ENCODE measurements at regions not wholly inside any gene's neighbourhood (a gene's known extent, or its start where the extent isn't known, plus 50 kb on each side); places are given as distances from the start of the nearest gene placed in this dataset.

- H3K27me3 ChIP-seq (replicated peaks; ENCODE audit: insufficient read depth, low read length) = no peaks in the 10 kb centered on the region
- H3K4me1 ChIP-seq (ENCODE audit: low read length) = no peaks in the 10 kb centered on the region
- no peak overlapping the region for H3K9ac ChIP-seq (ENCODE audit: low read length)
- H3K9me2 ChIP-seq (replicated peaks; ENCODE audit: insufficient read depth, low read length) = no peaks in the 10 kb centered on the region
- no peaks in the 10 kb centered on the region for H3K36me3 ChIP-seq (replicated peaks; ENCODE audit: insufficient read depth, low read length)
- no peak overlapping the region for H2AFZ ChIP-seq (ENCODE audit: low read length)
- no peak for DNase-seq
- no peak overlapping the region for H3K4me2 ChIP-seq (ENCODE audit: low read depth, low read length)
- no peaks in the 10 kb centered on the region for H3K9me3 ChIP-seq (replicated peaks; ENCODE audit: insufficient read depth, low read length)
- H3F3A ChIP-seq (ENCODE audit: insufficient read depth, low read length) = no peaks in the 10 kb centered on the region
- H3K4me3 ChIP-seq (ENCODE audit: low read length) = no peak overlapping the region
- no peaks in the 10 kb centered on the region for H3K79me2 ChIP-seq (ENCODE audit: low read length)
- no peak overlapping the region for H3K27ac ChIP-seq (ENCODE audit: low read length)
- no peak for TF ChIP-seq EZH2 (optimal IDR thresholded peaks at IDR 0.05; ENCODE audit: low read depth, low read length)
- TF ChIP-seq, protein P1, sequence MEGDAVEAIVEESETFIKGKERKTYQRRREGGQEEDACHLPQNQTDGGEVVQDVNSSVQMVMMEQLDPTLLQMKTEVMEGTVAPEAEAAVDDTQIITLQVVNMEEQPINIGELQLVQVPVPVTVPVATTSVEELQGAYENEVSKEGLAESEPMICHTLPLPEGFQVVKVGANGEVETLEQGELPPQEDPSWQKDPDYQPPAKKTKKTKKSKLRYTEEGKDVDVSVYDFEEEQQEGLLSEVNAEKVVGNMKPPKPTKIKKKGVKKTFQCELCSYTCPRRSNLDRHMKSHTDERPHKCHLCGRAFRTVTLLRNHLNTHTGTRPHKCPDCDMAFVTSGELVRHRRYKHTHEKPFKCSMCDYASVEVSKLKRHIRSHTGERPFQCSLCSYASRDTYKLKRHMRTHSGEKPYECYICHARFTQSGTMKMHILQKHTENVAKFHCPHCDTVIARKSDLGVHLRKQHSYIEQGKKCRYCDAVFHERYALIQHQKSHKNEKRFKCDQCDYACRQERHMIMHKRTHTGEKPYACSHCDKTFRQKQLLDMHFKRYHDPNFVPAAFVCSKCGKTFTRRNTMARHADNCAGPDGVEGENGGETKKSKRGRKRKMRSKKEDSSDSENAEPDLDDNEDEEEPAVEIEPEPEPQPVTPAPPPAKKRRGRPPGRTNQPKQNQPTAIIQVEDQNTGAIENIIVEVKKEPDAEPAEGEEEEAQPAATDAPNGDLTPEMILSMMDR (IDR thresholded peaks at IDR 0.05; ENCODE audit: low read length) = no peak
- no peak for TF ChIP-seq EZH2phosphoT487 (IDR thresholded peaks at IDR 0.05; ENCODE audit: low read length)
- no peaks in the 10 kb centered on the region for H4K20me1 ChIP-seq (ENCODE audit: insufficient read depth, low read length)
Observed at GRCh38 chr6:90790058-90790457, 203.2 kb upstream of the MAP3K7 start.

- no peak overlapping the region for H3K4me2 ChIP-seq (ENCODE audit: low read depth, low read length)
- H3K79me2 ChIP-seq (ENCODE audit: low read length) = no peaks in the 10 kb centered on the region
- H3K9me3 ChIP-seq (replicated peaks; ENCODE audit: insufficient read depth, low read length) = no peaks in the 10 kb centered on the region
- H3K36me3 ChIP-seq (replicated peaks; ENCODE audit: insufficient read depth, low read length) = no peaks in the 10 kb centered on the region
- no peak overlapping the region for H3K9ac ChIP-seq (ENCODE audit: low read length)
- no peaks in the 10 kb centered on the region for H3K9me2 ChIP-seq (replicated peaks; ENCODE audit: insufficient read depth, low read length)
- H3K4me3 ChIP-seq (ENCODE audit: low read length) = no peak overlapping the region
- no peak overlapping the region for H2AFZ ChIP-seq (ENCODE audit: low read length)
- no peaks in the 10 kb centered on the region for H3K27me3 ChIP-seq (replicated peaks; ENCODE audit: insufficient read depth, low read length)
- H4K20me1 ChIP-seq (ENCODE audit: insufficient read depth, low read length) = no peaks in the 10 kb centered on the region
- no peaks in the 10 kb centered on the region for H3F3A ChIP-seq (ENCODE audit: insufficient read depth, low read length)
- H3K4me1 ChIP-seq (ENCODE audit: low read length) = no peaks in the 10 kb centered on the region
- no peak for TF ChIP-seq EZH2phosphoT487 (IDR thresholded peaks at IDR 0.05; ENCODE audit: low read length)
- TF ChIP-seq, protein P1 (IDR thresholded peaks at IDR 0.05; ENCODE audit: low read length) = no peak
- TF ChIP-seq EZH2 (optimal IDR thresholded peaks at IDR 0.05; ENCODE audit: low read depth, low read length) = no peak
- no peak for DNase-seq
- no peak overlapping the region for H3K27ac ChIP-seq (ENCODE audit: low read length)
Observed at GRCh38 chr6:90788781-90789180, 201.9 kb upstream of the MAP3K7 start.

DNA sequence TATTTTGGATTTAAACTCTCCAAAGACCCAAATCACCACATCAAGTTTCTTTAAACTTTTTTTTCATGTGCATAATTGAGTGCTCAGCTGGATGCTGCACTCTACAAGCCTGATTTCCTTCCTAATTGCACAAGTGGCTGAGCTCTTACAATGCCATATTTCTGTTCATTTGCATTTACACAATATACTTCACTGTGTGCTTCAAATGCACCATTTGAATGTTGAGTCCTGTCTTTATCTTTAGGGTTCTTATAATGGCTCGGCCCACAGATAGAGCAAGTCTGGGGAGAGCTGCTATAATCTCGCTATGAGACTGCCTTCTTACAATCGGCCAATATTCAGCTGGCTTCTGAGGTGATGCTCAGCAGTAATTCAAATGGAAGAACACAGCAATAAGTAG lies 200.6 kb upstream of the MAP3K7 start:
- Histone ChIP-seq H3K27ac (ENCODE audit: low read length) (no peak overlapping the region), H4K20me1 (ENCODE audit: insufficient read depth, low read length) (no peaks in the 10 kb centered on the region), H3K4me1 (ENCODE audit: low read length) (no peaks in the 10 kb centered on the region), H3F3A (ENCODE audit: insufficient read depth, low read length) (no peaks in the 10 kb centered on the region), H2AFZ (ENCODE audit: low read length) (no peak overlapping the region), H3K36me3 (replicated peaks; ENCODE audit: insufficient read depth, low read length) (no peaks in the 10 kb centered on the region), H3K9me2 (replicated peaks; ENCODE audit: insufficient read depth, low read length) (no peaks in the 10 kb centered on the region), H3K4me2 (ENCODE audit: low read depth, low read length) (no peak overlapping the region), H3K9me3 (replicated peaks; ENCODE audit: insufficient read depth, low read length) (no peaks in the 10 kb centered on the region), H3K4me3 (ENCODE audit: low read length) (no peak overlapping the region), H3K9ac (ENCODE audit: low read length) (no peak overlapping the region), H3K27me3 (replicated peaks; ENCODE audit: insufficient read depth, low read length) (no peaks in the 10 kb centered on the region), H3K79me2 (ENCODE audit: low read length) (no peaks in the 10 kb centered on the region)
- DNase-seq = no peak
- TF ChIP-seq EZH2phosphoT487 (IDR thresholded peaks at IDR 0.05; ENCODE audit: low read length) (no peak), EZH2 (optimal IDR thresholded peaks at IDR 0.05; ENCODE audit: low read depth, low read length) (no peak)
- TF ChIP-seq, protein P1 (IDR thresholded peaks at IDR 0.05; ENCODE audit: low read length) = no peak

All from MM.1S (cell line).